Omental fat pad (tissue), 3 donors: ENCODE measurements at regions not wholly inside any gene's neighbourhood (a gene's known extent, or its start where the extent isn't known, plus 50 kb on each side); places are given as distances from the start of the nearest gene placed in this dataset.

Experiments used
- ATAC-seq: fragments of 150-250 bp; one replicate; pipeline ENCODE4 v1.9.1; 2016; ENCODE audit warnings: mild to moderate bottlenecking, moderate library complexity; ENCODE audit not compliant: low FRiP score
- DNase-seq: peaks from one replicate; pipeline ENCODE4 v3.0.0-alpha.2; 2019; ENCODE audit warnings: low spot score
- CTCF ChIP-seq, 3 donors: fragments of 450-650 bp; IDR thresholded peaks; one replicate each; pipeline ENCODE4 v1.5.1; 2016 to 2017; ENCODE audit warnings: antibody characterized with exemption in 3 of 3, mild to moderate bottlenecking in 3 of 3, moderate library complexity in 2 of 3

GRCh38 chr11:92838759-92839310 is 130.6 kb upstream of the MTNR1B start:
- no peak for TF ChIP-seq CTCF (IDR thresholded peaks at IDR 0.05)
- DNase-seq: no peak

GRCh38 chr11:92839450-92839849 is 130.0 kb upstream of the MTNR1B start:
- no peak for DNase-seq
- no peak for TF ChIP-seq CTCF (IDR thresholded peaks at IDR 0.05)
- no peak for ATAC-seq

More at GRCh38 chr11:92838759-92839310, 130.6 kb upstream of the MTNR1B start:
- no peak for ATAC-seq

- ATAC-seq: no peak
- DNase-seq: no peak
- no peak for TF ChIP-seq CTCF (IDR thresholded peaks at IDR 0.05)
These were observed 127.7 kb upstream of the MTNR1B start for GRCh38 chr11:92841719-92842118.

GRCh38 chr11:92843455-92843854 is 126.0 kb upstream of the MTNR1B start:
- TF ChIP-seq CTCF (IDR thresholded peaks at IDR 0.05): no peak
- ATAC-seq (no peak), DNase-seq (no peak)

GRCh38 chr11:92844197-92844596 is 125.3 kb upstream of the MTNR1B start:
- TF ChIP-seq CTCF (IDR thresholded peaks at IDR 0.05): no peak
- DNase-seq (no peak), ATAC-seq (no peak)

- ATAC-seq (peak; percentile 11), DNase-seq (no peak)
- TF ChIP-seq CTCF (IDR thresholded peaks at IDR 0.05): no peak
These were observed 124.1 kb upstream of the MTNR1B start for GRCh38 chr11:92845390-92845789.

GRCh38 chr11:92845805-92846204 is 123.6 kb upstream of the MTNR1B start:
- TF ChIP-seq CTCF (IDR thresholded peaks at IDR 0.05): no peak
- ATAC-seq: no peak
- no peak for DNase-seq
